Choroid plexus epithelial cell (primary cell): ENCODE measurements at regions not wholly inside any gene's neighbourhood (a gene's known extent, or its start where the extent isn't known, plus 50 kb on each side); places are given as distances from the start of the nearest gene placed in this dataset.

Source experiments
- DNase-seq: peaks from one replicate; pipeline ENCODE4 v3.0.0-alpha.2; 2010; ENCODE audit warnings: low read depth
- H3K4me3 ChIP-seq: 2 replicates; pipeline ENCODE4 v1.5.1; 2011; ENCODE audit warnings: low read depth, mild to moderate bottlenecking, control low read depth, low read length, moderate library complexity
- CTCF ChIP-seq: conservative IDR thresholded peaks from 2 replicates; pipeline ENCODE4 v1.5.1; 2011; ENCODE audit warnings: low read depth, mild to moderate bottlenecking, control low read depth, inconsistent platforms, low read length, moderate library complexity

- H3K4me3 ChIP-seq: no peak overlapping the region
- no peak for DNase-seq
- TF ChIP-seq CTCF: no peak
These were observed 818.9 kb downstream of the KCNT2 start for GRCh38 chr1:195789321-195789720.

- DNase-seq: no peak
- TF ChIP-seq CTCF: no peak
- no peak overlapping the region for H3K4me3 ChIP-seq
These were observed 819.5 kb downstream of the KCNT2 start for GRCh38 chr1:195788721-195789120.

- no peak for TF ChIP-seq CTCF
- H3K4me3 ChIP-seq: no peak overlapping the region
- no peak for DNase-seq
These were observed 822.4 kb downstream of the KCNT2 start for GRCh38 chr1:195785830-195786229.

- no peak for TF ChIP-seq CTCF
- DNase-seq: no peak
- H3K4me3 ChIP-seq: no peak overlapping the region
These were observed 834.3 kb downstream of the KCNT2 start for GRCh38 chr1:195773931-195774330.

- H3K4me3 ChIP-seq: no peak overlapping the region
- no peak for DNase-seq
- no peak for TF ChIP-seq CTCF
These were observed 838.8 kb downstream of the KCNT2 start for GRCh38 chr1:195769461-195769860.

- DNase-seq: no peak
- no peak for TF ChIP-seq CTCF
- H3K4me3 ChIP-seq: no peak overlapping the region
These were observed 839.3 kb downstream of the KCNT2 start for GRCh38 chr1:195768936-195769335.

- DNase-seq: no peak
- no peak overlapping the region for H3K4me3 ChIP-seq
- TF ChIP-seq CTCF: no peak
These were observed 839.9 kb downstream of the KCNT2 start for GRCh38 chr1:195768377-195768776.
